Heart left ventricle (tissue), 13 donors: ENCODE measurements at regions not wholly inside any gene's neighbourhood (a gene's known extent, or its start where the extent isn't known, plus 50 kb on each side); places are given as distances from the start of the nearest gene placed in this dataset.

ENCODE experiments used
- CTCF ChIP-seq, 12 donors: fragments of 200-600 bp; sonication (generic) in 4 of 12; IDR thresholded peaks; one replicate each; pipeline versions ENCODE4 v1.5.0 to v1.8.0; 2018 to 2022; ENCODE audit warnings: antibody characterized with exemption in 12 of 12, mild to moderate bottlenecking in 5 of 12
- POLR2A ChIP-seq, 2 donors: fragments of 450-650 bp; IDR thresholded peaks; one replicate each; pipeline ENCODE4 v1.6.1; 2017; ENCODE audit warnings: antibody characterized with exemption in 2 of 2, mild to moderate bottlenecking in 2 of 2, moderate library complexity in 2 of 2
- donor health status: ischemic (EF 13 %, LVEDD 7.1; RV severe dilation, severe dysfunction).
- donor health status: DM: no; HTN: yes; CAD: no.
- donor health status: DM: no; HTN: no; CAD: no.
- donor health status: ischemic (EF 25% LVEDD 6.9; RV normal size, moderate dysfunction).
- donor health status: ischemic (EF 25% LVEDD 5.7; RV mildly dilated, moderate dysfunction).
- donor health status: ischemic (EF 35%, LVEDD 5.7; RV mildly dilated, moderate dysfunction).
- donor health status: nonischemic (EF 11% LVEDD 7.7; RV severe dilation, severe dysfunction).
- donor health status: DM: yes; HTN: yes; CAD: no.
- donor health status: PGD.
- donor health status: ischemic (EF 29% LVEDD 5.4; RV normal size, mild dysfunction).
- donor health status: nonischemic (EF 23%, LVEDD 6.1; RV moderate dilation, normal function).

GRCh38 chr6:66605971-66606370 is 898.9 kb upstream of the EYS start:
- TF ChIP-seq POLR2A (IDR thresholded peaks at IDR 0.05) (no peak), CTCF (IDR thresholded peaks at IDR 0.05) (no peak)
